ENCODE measurements at regions not wholly inside any gene's neighbourhood (a gene's known extent, or its start where the extent isn't known, plus 50 kb on each side); places are given as distances from the start of the nearest gene placed in this dataset.

GRCh38 chr11:92776676-92777075 is 192.8 kb upstream of the MTNR1B start:
- no peak for TF ChIP-seq EZH2 (IDR thresholded peaks at IDR 0.05)
- no peak for TF ChIP-seq FOXP2 (optimal IDR thresholded peaks at IDR 0.05; ENCODE audit: control extremely low read depth, extremely low read length, insufficient read depth)
- TF ChIP-seq POLR2AphosphoS5 (IDR thresholded peaks at IDR 0.05; ENCODE audit: borderline replicate concordance, low read depth, low read length), result no peak

All from SK-N-MC (cell line).